CD8-positive, alpha-beta memory T cell (primary cell): ENCODE measurements at regions not wholly inside any gene's neighbourhood (a gene's known extent, or its start where the extent isn't known, plus 50 kb on each side); places are given as distances from the start of the nearest gene placed in this dataset.

Source experiments
- CTCF ChIA-PET: fragments of 350-600 bp; sonication (Branson Sonifier 250); formaldehyde crosslinking; loops from one replicate; lab custom pipeline; 2021; ENCODE audit warnings: antibody characterized with exemption; lab: Charles Lee
- POLR2A ChIA-PET: fragments of 350-600 bp; sonication (Branson Sonifier 250); formaldehyde crosslinking; loops from one replicate; lab custom pipeline; 2021; ENCODE audit warnings: antibody characterized with exemption; lab: Charles Lee
- DNase-seq, 5 donors: peaks; one replicate each; pipeline versions ENCODE4 v3.0.0 to v3.0.0-alpha.2; 2020 to 2022; ENCODE audit warnings: mixed read lengths in 1 of 5
- H3K27ac ChIP-seq: one replicate; pipeline ENCODE4 v1.7.0; 2013; ENCODE audit warnings: low read depth, mild to moderate bottlenecking, low read length, moderate library complexity
- H3K27me3 ChIP-seq: 2 replicates; pipeline ENCODE4 v1.7.0; 2013; ENCODE audit warnings: low read length, mild to moderate bottlenecking; ENCODE audit not compliant: insufficient read depth, poor library complexity, severe bottlenecking
- H3K36me3 ChIP-seq: 2 replicates; pipeline ENCODE4 v1.7.0; 2013; ENCODE audit warnings: mild to moderate bottlenecking, low read length, moderate library complexity; ENCODE audit not compliant: insufficient read depth
- H3K4me1 ChIP-seq: 2 replicates; pipeline ENCODE4 v1.7.0; 2013; ENCODE audit warnings: mild to moderate bottlenecking, low read length, moderate library complexity; ENCODE audit not compliant: insufficient read depth
- H3K4me3 ChIP-seq: 2 replicates; pipeline ENCODE4 v1.7.0; 2013; ENCODE audit warnings: mild to moderate bottlenecking, low read length
- H3K9me3 ChIP-seq: 2 replicates; pipeline ENCODE4 v1.7.0; 2013; ENCODE audit warnings: mild to moderate bottlenecking, low read length
- H3K27ac Mint-ChIP-seq, 8 donors: one replicate each; pipeline ENCODE4 v1.8.0; 2020 to 2021; ENCODE audit warnings: mixed read lengths in 8 of 8, mild to moderate bottlenecking in 6 of 8, inconsistent platforms in 3 of 8, moderate library complexity in 3 of 8
- H3K27me3 Mint-ChIP-seq, 2 donors: one replicate each; pipeline ENCODE4 v1.8.0; 2020 to 2021; ENCODE audit warnings: mixed read lengths in 2 of 2, mild to moderate bottlenecking in 1 of 2, moderate library complexity in 1 of 2
- H3K36me3 Mint-ChIP-seq, 3 donors: one replicate each; pipeline ENCODE4 v1.8.0; 2020 to 2021; ENCODE audit warnings: mixed read lengths in 3 of 3, inconsistent platforms in 1 of 3, mild to moderate bottlenecking in 1 of 3
- H3K4me1 Mint-ChIP-seq, 3 donors: one replicate each; pipeline ENCODE4 v1.8.0; 2020 to 2021; ENCODE audit warnings: mixed read lengths in 3 of 3, inconsistent platforms in 1 of 3, mild to moderate bottlenecking in 1 of 3
- H3K4me3 Mint-ChIP-seq, 7 donors: one replicate each; pipeline ENCODE4 v1.8.0; 2020 to 2021; ENCODE audit warnings: mixed read lengths in 7 of 7, mild to moderate bottlenecking in 6 of 7, moderate library complexity in 4 of 7, inconsistent platforms in 2 of 7
- H3K9me3 Mint-ChIP-seq, 5 donors: one replicate each; pipeline ENCODE4 v1.8.0; 2020 to 2022; ENCODE audit warnings: mixed read lengths in 5 of 5, mild to moderate bottlenecking in 3 of 5, moderate library complexity in 2 of 5, inconsistent platforms in 1 of 5

DNA sequence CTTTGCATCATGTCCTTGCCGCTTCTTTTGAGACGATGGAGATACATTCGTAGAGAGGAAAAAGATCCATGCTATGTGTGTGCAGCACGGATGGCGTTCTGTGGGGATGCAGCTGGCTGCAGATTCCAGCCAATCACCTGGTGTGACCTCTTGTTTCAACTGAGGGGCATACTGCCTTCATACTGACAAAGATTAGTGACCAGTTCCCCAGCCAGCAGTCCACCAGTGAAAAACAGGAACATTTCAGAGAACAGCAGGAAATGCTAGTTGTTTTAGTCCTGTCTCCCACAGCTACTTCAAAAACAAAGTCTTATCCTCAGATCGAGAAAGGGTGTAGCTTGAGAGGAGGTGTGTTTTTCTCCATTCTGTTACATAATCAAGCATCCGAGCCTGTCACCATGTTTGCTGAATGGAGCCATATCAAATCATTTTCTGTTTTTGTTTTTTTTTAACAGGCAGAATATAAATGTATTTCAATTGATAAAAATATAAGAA, 255.7 kb upstream of the FMN2 start:
- no peaks in the 10 kb centered on the region for H3K9me3 ChIP-seq
- Mint-ChIP-seq H3K4me3 (no peak overlapping the region), H3K9me3 (no peaks in the 10 kb centered on the region), H3K4me1 (peaks cover 0 to 7% (median 4%) of the 10 kb centered on the region in 3 donors), H3K36me3 (no peaks in the 10 kb centered on the region), H3K27ac (no peak overlapping the region), H3K27me3 (peaks cover 0 to 1% of the 10 kb centered on the region in 2 donors)
- H3K27ac ChIP-seq: no peak overlapping the region
- no peak overlapping the region for H3K4me3 ChIP-seq
- CTCF ChIA-PET: no interaction called here
- no peaks in the 10 kb centered on the region for H3K27me3 ChIP-seq
- no peaks in the 10 kb centered on the region for H3K36me3 ChIP-seq
- POLR2A ChIA-PET: no interaction called here
- no peak for DNase-seq
- no peaks in the 10 kb centered on the region for H3K4me1 ChIP-seq

DNA sequence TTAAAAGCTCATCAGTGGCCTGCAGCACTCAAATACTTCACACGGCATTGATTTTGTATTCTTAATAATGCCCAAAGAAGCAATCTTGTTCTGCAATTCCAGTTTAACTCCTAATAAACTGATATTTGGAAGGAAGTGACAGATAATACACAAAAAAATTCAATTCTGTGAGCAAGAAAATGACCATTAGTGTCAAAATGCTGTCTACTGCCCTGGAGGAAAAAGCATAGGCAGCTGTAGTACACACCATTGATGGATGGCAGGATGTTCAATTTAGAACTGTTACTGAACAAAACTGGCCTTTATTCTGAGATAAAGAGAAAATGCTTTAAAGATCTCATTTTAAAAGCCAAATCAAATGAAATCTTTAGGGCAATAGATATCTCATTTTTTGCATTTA, 251.3 kb upstream of the FMN2 start:
- H3K4me1 Mint-ChIP-seq: no peaks in the 10 kb centered on the region
- H3K27me3 ChIP-seq: no peaks in the 10 kb centered on the region
- ChIA-PET CTCF (no interaction called here), POLR2A (no interaction called here)
- H3K36me3 Mint-ChIP-seq: peaks cover 0 to 2% (median 0%) of the 10 kb centered on the region in 3 donors
- H3K36me3 ChIP-seq: no peaks in the 10 kb centered on the region
- H3K4me1 ChIP-seq: no peaks in the 10 kb centered on the region
- DNase-seq: no peak
- no peak overlapping the region for H3K27ac Mint-ChIP-seq
- no peak overlapping the region for H3K27ac ChIP-seq
- H3K27me3 Mint-ChIP-seq: no peaks in the 10 kb centered on the region
- H3K4me3 Mint-ChIP-seq: no peak overlapping the region
- H3K9me3 Mint-ChIP-seq: no peaks in the 10 kb centered on the region
- no peak overlapping the region for H3K4me3 ChIP-seq
- no peaks in the 10 kb centered on the region for H3K9me3 ChIP-seq

DNA sequence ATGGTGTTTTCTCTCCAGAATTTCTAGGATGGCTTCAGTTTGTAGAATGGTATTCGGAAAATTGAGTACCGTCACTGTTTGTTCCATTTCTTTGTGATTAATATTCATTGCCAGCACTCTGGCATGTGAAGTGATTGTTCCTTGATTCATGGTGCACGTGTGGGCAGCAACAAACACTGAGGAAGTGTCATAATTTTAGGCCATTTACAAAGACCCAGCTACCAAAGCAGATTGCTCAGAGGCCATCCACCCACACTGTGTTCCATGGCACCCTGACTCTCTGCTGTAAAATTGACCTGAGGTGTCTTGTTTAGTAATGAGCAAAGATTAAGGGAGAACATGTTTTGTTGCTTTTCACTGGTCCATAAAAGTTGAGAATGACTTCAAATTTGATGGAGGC, 250.9 kb upstream of the FMN2 start:
- Mint-ChIP-seq H3K27me3 (no peaks in the 10 kb centered on the region), H3K9me3 (no peaks in the 10 kb centered on the region), H3K27ac (no peak overlapping the region), H3K4me1 (no peaks in the 10 kb centered on the region), H3K4me3 (no peak overlapping the region), H3K36me3 (peaks cover 0 to 2% (median 0%) of the 10 kb centered on the region in 3 donors)
- POLR2A ChIA-PET: no interaction called here
- H3K27ac ChIP-seq: no peak overlapping the region
- no peak for DNase-seq
- H3K4me1 ChIP-seq: no peaks in the 10 kb centered on the region
- H3K27me3 ChIP-seq: no peaks in the 10 kb centered on the region
- no peaks in the 10 kb centered on the region for H3K36me3 ChIP-seq
- no peaks in the 10 kb centered on the region for H3K9me3 ChIP-seq
- CTCF ChIA-PET: no interaction called here
- H3K4me3 ChIP-seq: no peak overlapping the region

DNA sequence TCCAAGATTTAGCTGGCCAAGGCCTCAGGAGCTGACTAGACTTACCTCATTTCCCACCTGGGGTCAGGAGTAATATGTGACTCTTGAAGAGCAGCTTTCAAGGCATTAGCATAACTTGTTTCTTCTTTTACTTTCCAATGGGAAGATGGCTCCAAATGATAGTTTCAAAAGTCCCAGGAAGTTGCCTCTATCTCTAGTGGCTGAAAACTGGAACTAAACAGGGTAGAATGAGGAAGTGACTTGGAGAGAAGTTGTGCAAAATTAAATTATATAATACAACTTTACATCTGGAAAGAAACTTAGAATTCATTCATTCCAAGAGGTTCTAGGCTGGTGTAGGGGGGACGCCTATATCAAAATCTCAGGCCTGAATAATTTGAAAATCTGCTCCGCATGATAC, 250.1 kb upstream of the FMN2 start:
- Histone ChIP-seq H3K9me3 (no peaks in the 10 kb centered on the region), H3K4me3 (no peak overlapping the region), H3K27me3 (no peaks in the 10 kb centered on the region), H3K27ac (no peak overlapping the region), H3K4me1 (no peaks in the 10 kb centered on the region), H3K36me3 (no peaks in the 10 kb centered on the region)
- no peak overlapping the region for H3K4me3 Mint-ChIP-seq
- CTCF ChIA-PET: no interaction called here
- H3K9me3 Mint-ChIP-seq: peaks cover 0 to 3% (median 0%) of the 10 kb centered on the region in 5 donors
- H3K27me3 Mint-ChIP-seq: no peaks in the 10 kb centered on the region
- peaks cover 0 to 2% (median 0%) of the 10 kb centered on the region in 3 donors for H3K36me3 Mint-ChIP-seq
- H3K27ac Mint-ChIP-seq: no peak overlapping the region
- H3K4me1 Mint-ChIP-seq: no peaks in the 10 kb centered on the region
- no peak for DNase-seq
- POLR2A ChIA-PET: no interaction called here

DNA sequence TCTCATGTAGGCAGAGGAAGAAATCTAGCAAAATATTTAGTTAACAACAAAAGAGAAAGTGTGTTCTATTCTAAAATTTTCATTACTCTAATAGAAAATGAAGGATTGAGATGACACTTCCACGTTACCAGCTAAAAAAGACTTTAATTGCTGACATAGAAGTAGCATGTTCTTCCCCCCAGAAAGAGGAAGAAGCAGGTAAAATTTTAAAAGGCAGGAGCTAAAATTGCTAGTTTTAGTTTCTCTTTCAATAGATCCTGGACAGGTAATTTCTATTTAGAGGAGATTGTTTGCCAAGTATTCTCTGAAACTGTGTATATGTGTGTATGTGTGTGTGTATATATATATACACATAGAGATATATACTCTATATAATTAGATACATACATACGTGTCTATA, 248.1 kb upstream of the FMN2 start:
- Histone ChIP-seq H3K27me3 (no peaks in the 10 kb centered on the region), H3K4me3 (no peak overlapping the region), H3K36me3 (no peaks in the 10 kb centered on the region), H3K9me3 (no peaks in the 10 kb centered on the region), H3K27ac (no peak overlapping the region), H3K4me1 (no peaks in the 10 kb centered on the region)
- no peaks in the 10 kb centered on the region for H3K4me1 Mint-ChIP-seq
- H3K4me3 Mint-ChIP-seq: no peak overlapping the region
- no peak for DNase-seq
- ChIA-PET CTCF (no interaction called here), POLR2A (no interaction called here)
- H3K27me3 Mint-ChIP-seq: no peaks in the 10 kb centered on the region
- peaks cover 0 to 2% (median 0%) of the 10 kb centered on the region in 3 donors for H3K36me3 Mint-ChIP-seq
- no peak overlapping the region for H3K27ac Mint-ChIP-seq
- peaks cover 0 to 4% (median 0%) of the 10 kb centered on the region in 5 donors for H3K9me3 Mint-ChIP-seq

DNA sequence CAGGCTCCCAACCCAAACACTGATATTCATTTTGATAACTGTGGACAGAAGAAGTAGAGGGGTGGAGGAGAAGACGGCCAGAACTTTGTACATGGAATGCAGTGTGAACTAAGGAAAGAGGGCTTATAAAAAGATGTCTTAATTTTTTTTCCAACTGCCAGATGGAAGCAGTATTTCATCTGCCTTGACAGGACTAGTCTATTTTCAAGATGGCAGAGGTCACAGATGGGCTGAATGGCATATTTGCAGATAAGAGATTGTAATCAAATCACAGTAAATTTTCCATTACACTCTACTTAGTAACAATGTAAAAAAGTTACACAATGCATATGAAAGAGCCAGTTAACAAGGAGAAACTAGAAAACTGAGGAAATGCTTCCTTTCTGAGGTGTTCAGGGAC, 246.8 kb upstream of the FMN2 start:
- CTCF ChIA-PET: no interaction called here
- Mint-ChIP-seq H3K27ac (no peak overlapping the region), H3K36me3 (peaks cover 0 to 2% (median 0%) of the 10 kb centered on the region in 3 donors), H3K4me3 (no peak overlapping the region), H3K4me1 (no peaks in the 10 kb centered on the region), H3K9me3 (peaks cover 0 to 4% (median 0%) of the 10 kb centered on the region in 5 donors), H3K27me3 (no peaks in the 10 kb centered on the region)
- Histone ChIP-seq H3K36me3 (no peaks in the 10 kb centered on the region), H3K27ac (no peak overlapping the region), H3K27me3 (no peaks in the 10 kb centered on the region), H3K9me3 (no peaks in the 10 kb centered on the region), H3K4me3 (no peak overlapping the region), H3K4me1 (no peaks in the 10 kb centered on the region)
- POLR2A ChIA-PET: no interaction called here
- DNase-seq: no peak

DNA sequence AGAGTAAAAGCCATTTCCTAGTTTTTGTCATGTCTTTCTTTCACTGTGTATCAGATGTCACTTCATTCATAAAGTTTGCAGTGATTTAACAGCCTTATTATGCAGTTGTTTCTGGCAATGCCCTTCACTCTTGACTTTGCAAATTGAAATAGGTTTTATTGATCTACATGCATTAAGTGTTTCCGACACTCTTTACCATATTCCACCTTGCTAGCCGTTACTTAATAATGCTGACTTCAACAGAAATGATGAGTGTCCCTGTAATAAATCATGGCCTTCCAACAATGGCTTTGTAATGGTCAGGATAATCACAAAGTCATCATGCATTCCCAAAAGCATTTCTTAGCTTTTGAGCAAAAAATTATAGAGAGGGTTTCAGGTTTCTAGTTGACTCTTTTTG, 236.8 kb upstream of the FMN2 start:
- Histone ChIP-seq H3K4me1 (no peaks in the 10 kb centered on the region), H3K27me3 (no peaks in the 10 kb centered on the region), H3K4me3 (no peak overlapping the region), H3K9me3 (no peaks in the 10 kb centered on the region), H3K36me3 (no peaks in the 10 kb centered on the region), H3K27ac (no peak overlapping the region)
- H3K36me3 Mint-ChIP-seq: peaks cover 0 to 2% (median 0%) of the 10 kb centered on the region in 3 donors
- H3K9me3 Mint-ChIP-seq: peaks cover 0 to 1% (median 0%) of the 10 kb centered on the region in 5 donors
- no peaks in the 10 kb centered on the region for H3K27me3 Mint-ChIP-seq
- POLR2A ChIA-PET: no interaction called here
- H3K4me1 Mint-ChIP-seq: no peaks in the 10 kb centered on the region
- H3K27ac Mint-ChIP-seq: no peak overlapping the region
- no peak overlapping the region for H3K4me3 Mint-ChIP-seq
- no peak for DNase-seq
- CTCF ChIA-PET: no interaction called here

DNA sequence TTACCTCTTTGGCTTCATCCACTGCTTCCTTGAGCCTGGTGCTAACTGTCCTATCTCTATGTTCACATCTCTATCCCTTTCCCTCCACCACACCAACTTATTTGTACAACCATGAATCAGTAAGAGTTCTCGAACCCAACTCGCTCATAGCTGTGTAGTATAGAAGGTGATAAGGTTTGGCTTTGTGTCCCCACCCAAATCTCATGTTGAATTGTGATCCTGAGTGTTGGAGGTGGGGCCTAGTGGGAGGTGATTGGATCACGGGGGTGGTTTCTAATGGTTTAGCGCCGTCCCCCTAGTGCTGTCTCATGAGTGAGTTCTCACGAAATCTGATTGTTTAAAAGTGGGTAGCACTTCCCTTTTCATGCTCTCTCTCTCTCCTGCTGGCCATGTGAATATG, 235.6 kb upstream of the FMN2 start:
- DNase-seq: no peak
- Mint-ChIP-seq H3K36me3 (peaks cover 0 to 2% (median 0%) of the 10 kb centered on the region in 3 donors), H3K4me1 (no peaks in the 10 kb centered on the region), H3K4me3 (no peak overlapping the region), H3K9me3 (peaks cover 0 to 1% (median 0%) of the 10 kb centered on the region in 5 donors), H3K27ac (no peak overlapping the region), H3K27me3 (no peaks in the 10 kb centered on the region)
- H3K4me3 ChIP-seq: no peak overlapping the region
- ChIA-PET CTCF (no interaction called here), POLR2A (no interaction called here)
- H3K27ac ChIP-seq: no peak overlapping the region
- no peaks in the 10 kb centered on the region for H3K27me3 ChIP-seq
- no peaks in the 10 kb centered on the region for H3K36me3 ChIP-seq
- no peaks in the 10 kb centered on the region for H3K4me1 ChIP-seq
- H3K9me3 ChIP-seq: no peaks in the 10 kb centered on the region

DNA sequence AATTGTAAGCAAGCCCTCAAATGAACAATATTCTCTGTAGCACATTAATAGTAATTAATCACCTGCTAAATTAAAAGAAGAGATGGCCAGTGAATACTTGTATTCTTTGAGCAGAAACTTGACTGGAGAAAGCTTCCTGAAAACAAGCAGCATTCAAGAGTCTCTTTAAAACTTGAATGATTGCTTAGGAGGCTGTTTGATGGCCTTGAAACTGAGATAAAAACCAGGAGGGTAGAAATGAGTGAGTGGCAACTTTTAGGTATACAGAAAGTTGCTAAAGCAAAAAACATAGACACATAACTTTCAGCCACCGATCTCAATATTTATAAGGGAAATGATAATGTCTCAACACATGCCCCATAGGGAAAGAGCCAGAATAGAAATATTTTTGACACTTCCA, 234.8 kb upstream of the FMN2 start:
- ChIA-PET CTCF (no interaction called here), POLR2A (no interaction called here)
- Histone ChIP-seq H3K36me3 (no peaks in the 10 kb centered on the region), H3K4me3 (no peak overlapping the region), H3K27ac (no peak overlapping the region), H3K27me3 (no peaks in the 10 kb centered on the region), H3K9me3 (no peaks in the 10 kb centered on the region), H3K4me1 (no peaks in the 10 kb centered on the region)
- H3K9me3 Mint-ChIP-seq: peaks cover 0 to 1% (median 0%) of the 10 kb centered on the region in 5 donors
- H3K36me3 Mint-ChIP-seq: peaks cover 0 to 2% (median 0%) of the 10 kb centered on the region in 3 donors
- DNase-seq: no peak
- no peaks in the 10 kb centered on the region for H3K27me3 Mint-ChIP-seq
- H3K4me3 Mint-ChIP-seq: no peak overlapping the region
- no peak overlapping the region for H3K27ac Mint-ChIP-seq
- no peaks in the 10 kb centered on the region for H3K4me1 Mint-ChIP-seq
